NCI-H2029 (cell line): ENCODE measurements at regions not wholly inside any gene's neighbourhood (a gene's known extent, or its start where the extent isn't known, plus 50 kb on each side); places are given as distances from the start of the nearest gene placed in this dataset.

Experiments
- DNase-seq: peaks from one replicate; lab custom pipeline; 2025; lab: John Stamatoyannopoulos, UW

- no peak for DNase-seq
These were observed 405.9 kb downstream of the NR2F2 start for GRCh38 chr15:96736384-96736783.

DNA sequence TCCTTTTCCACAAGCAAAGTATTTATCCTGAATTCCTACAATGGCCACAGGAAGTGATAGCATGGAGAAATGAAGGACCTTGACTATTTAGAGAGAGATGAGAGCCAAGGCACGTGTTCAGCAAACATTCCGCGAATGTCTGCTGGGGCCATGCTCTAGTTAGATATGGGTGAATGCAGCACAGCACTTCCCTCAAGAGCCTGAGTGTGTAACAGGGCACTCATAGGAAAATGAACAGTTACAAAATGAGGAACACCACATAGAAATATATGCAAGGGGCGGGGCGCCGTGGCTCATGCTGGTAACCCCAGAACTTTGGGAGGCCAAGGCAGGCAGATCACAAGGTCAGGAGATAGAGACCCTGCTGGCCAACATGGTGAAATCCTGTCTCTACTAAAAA lies 406.9 kb downstream of the NR2F2 start:
- no peak for DNase-seq

GRCh38 chr15:96746665-96747064 lies 416.2 kb downstream of the NR2F2 start:
- DNase-seq: no peak

DNA sequence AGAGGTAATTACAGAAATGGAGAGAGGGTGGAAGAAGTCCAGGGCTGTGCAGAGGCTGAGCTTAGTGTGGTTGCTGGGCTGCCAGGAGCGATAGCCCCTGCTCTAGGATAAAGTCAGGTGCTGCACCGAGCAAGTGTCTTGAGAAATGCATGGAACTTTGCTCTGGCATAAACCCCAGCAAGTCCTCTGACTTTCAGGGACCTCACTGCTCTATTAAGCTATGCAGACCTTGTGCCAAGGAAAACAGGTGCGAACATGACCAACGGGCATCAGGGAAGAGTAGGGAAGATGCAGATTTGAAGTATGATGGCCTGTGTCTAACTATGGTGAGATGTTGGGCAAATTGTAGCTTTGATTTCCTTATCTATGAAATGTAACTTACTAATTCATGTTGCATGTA lies 416.8 kb downstream of the NR2F2 start:
- no peak for DNase-seq

DNA sequence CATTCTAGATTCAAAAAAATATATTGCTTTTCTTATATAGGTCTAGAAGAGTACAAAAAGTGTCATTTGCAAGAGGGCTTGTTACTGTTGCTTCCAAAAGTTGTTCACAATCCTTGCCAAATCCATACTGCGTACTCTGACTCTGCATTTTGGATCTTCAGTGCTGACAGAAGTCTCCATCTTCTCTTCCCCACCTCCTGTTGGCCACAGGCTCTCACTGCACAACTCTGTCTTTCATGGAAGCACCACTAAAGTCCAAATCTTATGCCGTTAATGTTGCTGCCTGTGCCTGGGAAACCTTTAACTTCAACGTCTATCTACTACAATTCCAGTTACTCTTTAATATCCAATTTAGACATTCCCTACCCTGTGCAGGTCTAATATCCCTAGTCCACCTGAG lies 419.9 kb downstream of the NR2F2 start:
- no peak for DNase-seq

- no peak for DNase-seq
These were observed 425.6 kb downstream of the NR2F2 start for GRCh38 chr15:96756146-96756545.

- no peak for DNase-seq
These were observed 426.2 kb downstream of the NR2F2 start for GRCh38 chr15:96756656-96757055.

DNA sequence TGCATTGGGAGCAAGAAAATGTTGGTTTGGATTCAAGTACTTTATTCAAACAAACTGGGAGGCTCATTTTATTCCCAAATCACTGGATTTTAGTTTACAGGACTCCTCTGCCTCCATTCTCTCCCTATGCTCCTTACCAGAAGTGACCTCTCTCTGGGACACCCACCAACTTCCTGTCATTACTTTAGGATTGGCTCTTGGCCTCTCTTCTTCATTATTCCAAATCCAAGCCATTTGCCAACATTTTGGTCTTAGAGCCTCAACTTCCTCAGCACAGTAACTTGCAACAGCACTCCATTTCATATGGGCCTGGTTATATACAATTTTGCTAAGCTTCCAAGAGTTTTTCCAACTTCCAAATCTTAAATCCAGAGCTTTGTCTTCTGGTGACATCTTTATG lies 432.1 kb downstream of the NR2F2 start:
- no peak for DNase-seq

GRCh38 chr15:96764501-96764900 lies 434.0 kb downstream of the NR2F2 start:
- no peak for DNase-seq

DNA sequence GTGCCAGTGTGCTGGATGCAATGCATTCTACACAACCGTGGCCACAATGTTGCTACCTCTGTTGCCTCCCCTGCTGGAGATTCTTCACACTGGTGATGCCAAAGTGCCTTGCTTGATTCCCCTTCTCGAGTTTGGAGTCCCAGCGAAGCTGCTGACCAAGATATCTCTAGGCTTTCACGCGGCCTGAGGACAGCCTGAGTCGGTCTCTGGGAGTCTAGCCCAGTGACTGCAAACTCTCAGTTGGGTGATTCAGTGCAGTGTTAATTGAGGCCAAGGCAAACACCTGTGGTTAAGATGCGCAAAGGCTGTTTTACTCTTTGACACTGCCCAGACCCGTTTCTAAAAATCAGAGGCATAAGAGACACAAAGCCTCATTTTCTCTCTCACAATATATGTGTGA lies 434.4 kb downstream of the NR2F2 start:
- no peak for DNase-seq

GRCh38 chr15:96766366-96766765 lies 435.9 kb downstream of the NR2F2 start:
- DNase-seq: no peak

- DNase-seq: no peak
These were observed 437.4 kb downstream of the NR2F2 start for GRCh38 chr15:96767703-96768434.

GRCh38 chr15:96768435-96768789 lies 437.9 kb downstream of the NR2F2 start:
- no peak for DNase-seq

- no peak for DNase-seq
These were observed 440.5 kb downstream of the NR2F2 start for GRCh38 chr15:96771035-96771434.

GRCh38 chr15:96774216-96774615 lies 443.7 kb downstream of the NR2F2 start:
- no peak for DNase-seq

DNA sequence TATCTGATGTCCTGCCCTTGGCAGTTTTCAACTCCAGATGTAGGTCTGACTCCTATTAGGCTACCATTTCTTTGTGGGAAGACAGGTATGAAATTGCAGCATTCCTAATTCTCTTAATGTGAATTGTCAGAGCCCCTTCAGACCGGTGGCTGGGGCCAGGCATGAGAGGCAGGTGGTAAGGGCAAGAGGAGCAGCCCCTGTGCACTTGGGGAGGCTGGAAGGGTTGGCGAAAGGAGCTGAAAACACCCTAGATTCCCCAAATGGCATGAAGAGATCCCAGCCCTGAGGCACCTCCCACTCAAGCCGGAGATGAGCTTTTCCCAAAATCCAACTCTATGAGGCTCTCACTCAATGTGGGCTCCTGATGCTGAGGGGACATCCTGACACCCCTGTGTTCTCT lies 453.2 kb downstream of the NR2F2 start:
- DNase-seq: no peak

GRCh38 chr15:96790004-96790403 lies 459.5 kb downstream of the NR2F2 start:
- DNase-seq: no peak

GRCh38 chr15:96792216-96792615 lies 461.7 kb downstream of the NR2F2 start:
- no peak for DNase-seq

DNA sequence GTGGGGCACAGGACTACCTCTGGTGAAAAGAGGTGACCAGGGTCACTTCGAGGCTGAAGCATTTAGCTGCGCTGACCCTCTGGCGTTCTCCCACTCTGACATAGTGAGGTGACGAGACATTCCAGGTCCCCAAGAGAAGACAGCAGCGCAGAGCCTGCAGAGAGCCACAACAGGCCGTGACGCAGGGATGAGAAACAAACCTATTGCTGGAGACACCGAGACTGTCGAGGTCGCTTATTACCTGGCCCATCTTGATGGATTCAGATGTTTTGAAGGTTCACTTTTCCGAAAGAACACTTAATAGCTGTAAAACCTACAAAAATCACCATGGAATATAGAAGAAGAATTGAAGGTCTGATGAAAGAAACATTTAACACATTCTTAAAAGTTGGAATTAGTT lies 466.3 kb downstream of the NR2F2 start:
- DNase-seq: no peak

DNA sequence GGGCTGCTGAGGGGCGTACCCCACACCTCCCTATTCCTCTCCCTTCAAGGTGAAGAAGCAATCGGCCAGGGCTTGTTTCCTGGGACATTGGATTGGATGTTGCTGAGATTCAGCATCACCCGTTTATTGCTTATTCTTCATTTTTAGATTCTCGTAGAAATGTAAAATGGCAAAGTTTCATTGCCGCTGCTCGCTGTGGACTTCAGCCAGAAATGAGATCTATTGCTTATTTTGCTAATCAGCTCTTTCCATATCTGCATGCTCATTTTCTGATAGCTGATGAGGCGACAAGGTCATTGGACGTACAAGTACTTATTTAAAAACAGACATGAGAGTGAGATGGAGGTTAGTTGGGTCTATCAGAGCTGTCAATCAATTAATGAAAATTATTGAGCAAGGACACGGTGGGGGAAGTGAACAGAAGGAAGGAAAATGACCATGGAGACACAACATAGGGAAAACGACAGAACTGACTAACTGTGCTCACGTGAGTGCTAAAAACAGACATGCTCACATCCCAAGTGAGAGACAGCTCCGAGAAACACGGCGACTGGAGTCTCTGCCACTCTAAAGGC lies 471.2 kb downstream of the NR2F2 start:
- DNase-seq: no peak

DNA sequence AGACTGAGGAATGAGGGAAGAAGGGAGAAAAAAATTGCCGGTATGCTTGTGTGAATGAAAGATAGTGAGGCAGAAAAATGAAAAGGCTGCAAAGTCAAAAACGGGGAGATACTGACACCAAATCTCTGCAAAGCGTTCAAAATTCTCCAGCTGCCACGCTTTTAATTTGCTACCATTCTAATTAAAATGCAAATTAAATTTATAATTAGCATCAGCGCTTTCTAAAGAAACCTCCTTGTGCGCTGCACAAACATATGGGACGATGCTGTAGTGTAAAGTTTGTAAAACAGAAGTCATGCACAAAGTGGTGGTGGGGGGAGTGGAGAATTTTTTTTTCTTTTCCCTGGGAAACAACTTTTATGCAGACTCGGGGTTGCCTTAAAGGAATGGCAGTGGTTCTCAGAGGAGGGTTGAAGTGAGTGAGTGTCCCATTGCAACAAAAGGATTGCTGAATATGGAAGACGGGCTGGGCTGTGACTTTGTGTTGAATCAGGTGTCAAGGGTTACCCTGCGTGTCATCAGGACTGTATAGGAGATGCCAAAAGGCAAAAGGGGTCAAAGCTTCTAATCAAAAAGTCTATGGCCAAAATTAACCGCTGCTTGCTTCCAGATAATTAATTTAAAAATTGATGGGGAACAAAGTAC lies 472.2 kb downstream of the NR2F2 start:
- no peak for DNase-seq

DNA sequence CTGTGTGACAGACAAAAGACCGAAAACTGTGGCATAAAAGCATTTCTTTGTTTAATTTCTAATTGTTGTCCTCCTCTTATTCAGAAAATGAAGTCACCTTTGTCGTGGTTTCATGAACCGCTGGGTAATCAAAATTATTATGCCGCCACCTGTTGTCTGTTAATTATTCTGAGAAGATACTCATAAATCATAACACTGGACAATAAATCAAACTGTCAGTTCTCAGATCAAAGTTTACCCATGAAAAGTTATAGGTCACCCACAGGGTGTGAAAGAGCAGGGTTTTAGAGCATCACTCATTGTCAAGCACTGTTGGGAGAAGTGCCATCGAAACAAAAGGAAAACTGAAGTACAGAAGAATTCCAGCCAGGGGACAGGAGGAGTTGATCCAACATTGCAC lies 474.3 kb downstream of the NR2F2 start:
- DNase-seq: no peak

DNA sequence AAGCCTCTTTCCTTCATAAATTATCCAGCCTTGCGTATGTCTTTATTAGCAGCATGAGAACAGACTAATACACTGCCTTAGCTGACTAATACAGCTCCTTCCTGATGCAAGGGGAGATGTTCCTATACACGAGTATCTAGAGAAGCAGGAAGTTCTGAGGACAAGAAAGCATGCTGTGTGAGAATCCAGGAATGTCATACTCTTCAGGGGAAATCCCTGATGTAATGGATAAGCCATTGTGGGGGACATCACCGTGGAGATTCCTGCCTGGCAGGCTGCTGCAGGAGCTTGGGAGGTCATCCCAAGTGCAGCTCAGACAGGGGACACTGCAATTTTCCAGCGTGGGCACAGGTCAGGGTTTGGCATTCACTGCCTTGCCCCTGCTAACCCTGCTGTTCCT lies 476.9 kb downstream of the NR2F2 start:
- no peak for DNase-seq

- no peak for DNase-seq
These were observed 487.4 kb downstream of the NR2F2 start for GRCh38 chr15:96817900-96818299.
